ENCODE measurements at regions not wholly inside any gene's neighbourhood (a gene's known extent, or its start where the extent isn't known, plus 50 kb on each side); places are given as distances from the start of the nearest gene placed in this dataset.

GRCh38 chr20:16212790-16213189 is 360.5 kb downstream of the KIF16B start:
- Histone ChIP-seq H3K36me3 (no peaks in the 10 kb centered on the region), H3K27ac (no peak overlapping the region), H3K4me1 (no peaks in the 10 kb centered on the region), H3K27me3 (no peaks in the 10 kb centered on the region), H3K4me3 (no peak overlapping the region), H3K9me3 (no peaks in the 10 kb centered on the region)
- no peak for DNase-seq
- TF ChIP-seq CTCF (IDR thresholded peaks at IDR 0.05): no peak
- no peak for FAIRE-seq
- intact Hi-C loops (cut with DNase I): no loop called here
- 71 to 83% methylated on average over 6 of the region's 6 CpGs for WGBS, 2 donors
- ATAC-seq: no peak

GRCh38 chr20:16209951-16210361 is 363.3 kb downstream of the KIF16B start:
- DNase-seq: no peak
- H3K27me3 ChIP-seq: no peaks in the 10 kb centered on the region
- no peak for ATAC-seq
- 66 to 73% methylated on average over 4 of the region's 4 CpGs for WGBS, 2 donors
- no peak for FAIRE-seq
- TF ChIP-seq CTCF (IDR thresholded peaks at IDR 0.05): no peak
- H3K9me3 ChIP-seq: no peaks in the 10 kb centered on the region
- intact Hi-C loops (cut with DNase I): no loop called here
- no peak overlapping the region for H3K27ac ChIP-seq
- no peaks in the 10 kb centered on the region for H3K36me3 ChIP-seq
- no peaks in the 10 kb centered on the region for H3K4me1 ChIP-seq
- no peak overlapping the region for H3K4me3 ChIP-seq

GRCh38 chr20:16209357-16209756 is 363.9 kb downstream of the KIF16B start:
- no peak for DNase-seq
- intact Hi-C loops (cut with DNase I): no loop called here
- no peaks in the 10 kb centered on the region for H3K4me1 ChIP-seq
- H3K36me3 ChIP-seq: no peaks in the 10 kb centered on the region
- no peak for TF ChIP-seq CTCF (IDR thresholded peaks at IDR 0.05)
- FAIRE-seq: no peak
- no peak overlapping the region for H3K4me3 ChIP-seq
- H3K9me3 ChIP-seq: no peaks in the 10 kb centered on the region
- ATAC-seq: no peak
- no peaks in the 10 kb centered on the region for H3K27me3 ChIP-seq
- H3K27ac ChIP-seq: no peak overlapping the region
- 55 to 69% methylated on average over 2 of the region's 2 CpGs for WGBS, 2 donors

- TF ChIP-seq CTCF (IDR thresholded peaks at IDR 0.05): no peak
- no peak for FAIRE-seq
Measured at GRCh38 chr20:16208443-16208842, 364.8 kb downstream of the KIF16B start.

GRCh38 chr20:16206817-16207216 is 366.4 kb downstream of the KIF16B start:
- no peaks in the 10 kb centered on the region for H3K9me3 ChIP-seq
- no peak for DNase-seq
- no peak for FAIRE-seq
- ATAC-seq: no peak
- no peak overlapping the region for H3K27ac ChIP-seq
- no peaks in the 10 kb centered on the region for H3K27me3 ChIP-seq
- WGBS, 2 donors: 28 to 31% methylated on average over 3 of the region's 3 CpGs
- no peaks in the 10 kb centered on the region for H3K4me1 ChIP-seq
- TF ChIP-seq CTCF (IDR thresholded peaks at IDR 0.05): no peak
- no peaks in the 10 kb centered on the region for H3K36me3 ChIP-seq
- no peak overlapping the region for H3K4me3 ChIP-seq
- intact Hi-C loops (cut with DNase I): no loop called here

More at GRCh38 chr20:16208443-16208842, 364.8 kb downstream of the KIF16B start:
- 72 to 80% methylated on average over 4 of the region's 4 CpGs for WGBS, 2 donors
- Histone ChIP-seq H3K4me1 (no peaks in the 10 kb centered on the region), H3K36me3 (no peaks in the 10 kb centered on the region), H3K27me3 (no peaks in the 10 kb centered on the region), H3K9me3 (no peaks in the 10 kb centered on the region), H3K27ac (no peak overlapping the region), H3K4me3 (no peak overlapping the region)
- no peak for DNase-seq
- intact Hi-C loops (cut with DNase I): no loop called here
- no peak for ATAC-seq
